ENCODE measurements at regions not wholly inside any gene's neighbourhood (a gene's known extent, or its start where the extent isn't known, plus 50 kb on each side); places are given as distances from the start of the nearest gene placed in this dataset.

DNA sequence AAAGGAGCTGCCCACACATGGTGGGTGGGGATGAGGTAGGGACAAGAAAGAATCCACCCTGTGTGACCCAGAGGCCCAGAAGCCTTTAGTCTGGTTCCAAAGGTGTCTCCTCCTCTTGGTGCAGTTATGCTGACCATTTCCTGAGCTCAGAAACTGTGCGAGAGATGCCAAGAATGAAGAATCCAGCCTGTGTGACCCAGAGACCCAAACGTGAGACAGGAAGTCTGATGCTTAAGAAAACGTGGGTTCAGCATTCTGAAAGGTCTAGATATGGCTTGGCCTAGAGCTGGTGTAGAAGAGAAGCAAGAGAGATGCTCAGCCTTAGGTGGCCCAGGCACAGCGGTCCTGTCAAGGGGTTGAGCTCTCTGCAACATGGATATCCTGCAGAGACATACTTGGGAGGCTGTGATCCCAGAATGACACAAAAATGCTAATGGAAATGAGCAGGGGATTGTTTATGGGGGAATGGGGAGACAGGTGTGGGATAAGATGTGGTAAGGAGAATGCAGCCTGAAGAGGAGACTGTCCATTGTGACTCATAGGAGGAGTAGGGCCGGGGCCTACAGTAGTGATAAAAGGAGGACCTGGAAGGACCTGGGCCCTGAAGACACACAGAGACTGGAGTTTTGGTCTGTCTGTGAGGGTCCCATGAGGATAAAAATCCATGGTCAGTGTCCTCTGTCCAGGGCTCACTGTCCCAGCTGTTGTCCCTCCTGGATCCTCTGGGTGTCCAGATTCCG is 79.0 kb downstream of the ZNF280B start:
- TF ChIP-seq, protein P1, sequence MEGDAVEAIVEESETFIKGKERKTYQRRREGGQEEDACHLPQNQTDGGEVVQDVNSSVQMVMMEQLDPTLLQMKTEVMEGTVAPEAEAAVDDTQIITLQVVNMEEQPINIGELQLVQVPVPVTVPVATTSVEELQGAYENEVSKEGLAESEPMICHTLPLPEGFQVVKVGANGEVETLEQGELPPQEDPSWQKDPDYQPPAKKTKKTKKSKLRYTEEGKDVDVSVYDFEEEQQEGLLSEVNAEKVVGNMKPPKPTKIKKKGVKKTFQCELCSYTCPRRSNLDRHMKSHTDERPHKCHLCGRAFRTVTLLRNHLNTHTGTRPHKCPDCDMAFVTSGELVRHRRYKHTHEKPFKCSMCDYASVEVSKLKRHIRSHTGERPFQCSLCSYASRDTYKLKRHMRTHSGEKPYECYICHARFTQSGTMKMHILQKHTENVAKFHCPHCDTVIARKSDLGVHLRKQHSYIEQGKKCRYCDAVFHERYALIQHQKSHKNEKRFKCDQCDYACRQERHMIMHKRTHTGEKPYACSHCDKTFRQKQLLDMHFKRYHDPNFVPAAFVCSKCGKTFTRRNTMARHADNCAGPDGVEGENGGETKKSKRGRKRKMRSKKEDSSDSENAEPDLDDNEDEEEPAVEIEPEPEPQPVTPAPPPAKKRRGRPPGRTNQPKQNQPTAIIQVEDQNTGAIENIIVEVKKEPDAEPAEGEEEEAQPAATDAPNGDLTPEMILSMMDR (IDR thresholded peaks at IDR 0.05) = no peak
- TF ChIP-seq EZH2 (IDR thresholded peaks at IDR 0.05; ENCODE audit: borderline replicate concordance, insufficient read depth, low read depth, low read length, poor library complexity, severe bottlenecking) = no peak
